A172 (cell line): ENCODE measurements at regions not wholly inside any gene's neighbourhood (a gene's known extent, or its start where the extent isn't known, plus 50 kb on each side); places are given as distances from the start of the nearest gene placed in this dataset.

Experiments
- DNase-seq: peaks from one replicate; pipeline ENCODE4 v3.0.0-alpha.2; 2015; ENCODE audit warnings: low spot score

GRCh38 chr13:106626473-106626872 is 58.5 kb upstream of the ARGLU1 start:
- peak; percentile 31 for DNase-seq

- no peak for DNase-seq
Observed at GRCh38 chr13:106625578-106625977, 57.6 kb upstream of the ARGLU1 start.

- DNase-seq: no peak
Observed at GRCh38 chr13:106623799-106624460, 56.0 kb upstream of the ARGLU1 start.

- DNase-seq: no peak
Observed at GRCh38 chr13:106621833-106622232, 53.9 kb upstream of the ARGLU1 start.

- peak; percentile 40 for DNase-seq
Observed at GRCh38 chr13:106619688-106620555, 52.0 kb upstream of the ARGLU1 start.
